NOMO-1 treated with dmso at 0.1 percent for 144 hours (cell line): ENCODE measurements at regions not wholly inside any gene's neighbourhood (a gene's known extent, or its start where the extent isn't known, plus 50 kb on each side); places are given as distances from the start of the nearest gene placed in this dataset.
"Not testable (repeated sequence)": the region's sequence is repeated elsewhere in the genome, so short reads cannot be mapped to it uniquely, and the experiment has no call there.

Experiments
- DNase-seq: peaks from one replicate; lab custom pipeline; 2025; ENCODE audit not compliant: unreplicated experiment; lab: John Stamatoyannopoulos, UW

DNA sequence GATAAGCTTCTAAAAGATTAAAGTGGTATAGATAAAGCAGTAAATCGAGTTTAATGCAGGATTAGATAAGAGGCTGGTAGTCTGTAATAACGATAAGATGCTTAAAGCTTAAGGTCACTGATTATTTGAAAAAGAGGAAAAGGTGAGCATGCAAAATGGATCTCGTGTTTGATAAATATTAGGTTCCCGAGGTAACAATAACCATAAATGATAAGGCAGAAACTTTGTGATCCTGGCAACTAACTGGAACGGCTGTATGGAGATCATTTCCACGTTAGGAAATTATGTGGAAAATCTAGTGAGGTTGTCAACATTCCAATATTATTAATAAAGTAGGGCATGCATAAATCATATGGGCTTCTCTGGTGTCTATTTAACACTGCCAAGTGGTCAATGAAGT, 255.5 kb downstream of the EFCAB11 start:
- DNase-seq, result no peak

DNA sequence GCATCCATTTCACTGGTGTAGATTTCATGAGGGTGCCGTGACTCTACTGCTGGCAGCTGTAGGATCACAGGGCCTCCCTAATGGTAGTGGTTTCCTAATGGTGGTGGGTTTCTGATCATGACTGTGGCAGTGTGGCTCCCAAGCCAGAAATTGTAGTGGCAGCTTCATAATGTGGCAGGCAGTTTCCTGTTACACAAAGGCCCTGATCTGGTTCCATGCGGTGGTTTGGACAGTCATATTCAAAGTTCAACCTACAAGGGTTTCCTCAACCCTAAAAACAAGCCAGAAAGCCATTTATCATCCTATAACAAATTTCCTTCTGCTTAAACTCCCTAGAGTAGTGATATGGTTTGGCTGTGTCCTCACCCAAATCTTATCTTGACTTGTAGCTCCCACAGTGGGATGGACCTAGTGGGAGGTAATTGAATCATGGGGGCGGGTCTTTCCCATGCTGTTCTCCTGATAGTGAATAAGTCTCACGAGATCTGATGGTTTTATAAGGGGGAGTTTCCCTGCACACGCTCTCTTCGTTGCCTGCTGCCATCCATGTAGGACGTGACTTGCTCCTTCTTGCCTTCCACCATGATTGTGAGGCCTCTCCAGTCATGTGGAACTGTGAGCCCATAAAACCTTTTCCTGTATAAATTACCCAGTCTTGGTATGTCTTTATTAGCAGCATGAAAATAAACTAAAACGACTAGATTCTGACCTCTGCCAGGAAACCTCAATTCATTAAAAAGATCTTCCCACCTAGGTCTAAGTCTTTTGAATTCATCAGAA, 257.1 kb downstream of the EFCAB11 start:
- no peak for DNase-seq

DNA sequence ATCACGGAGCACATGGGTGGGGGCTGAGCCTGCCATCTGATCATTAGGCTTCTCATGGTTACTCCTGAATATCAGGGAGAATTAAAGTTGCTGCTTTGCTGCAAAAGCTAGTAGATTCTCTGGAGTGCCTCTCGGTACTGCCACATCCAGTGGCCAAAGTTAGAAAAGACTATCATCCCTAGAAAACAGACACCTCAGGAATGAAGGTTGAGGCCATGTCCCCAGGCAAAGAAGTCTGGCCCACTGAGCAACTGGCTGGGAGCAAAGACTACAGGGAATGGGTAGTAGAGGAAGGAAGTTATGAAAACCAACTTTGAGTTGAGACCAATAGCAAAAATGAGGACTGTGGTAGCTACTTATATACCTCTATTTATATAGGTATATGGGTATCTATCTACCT, 258.7 kb downstream of the EFCAB11 start:
- DNase-seq, result no peak

DNA sequence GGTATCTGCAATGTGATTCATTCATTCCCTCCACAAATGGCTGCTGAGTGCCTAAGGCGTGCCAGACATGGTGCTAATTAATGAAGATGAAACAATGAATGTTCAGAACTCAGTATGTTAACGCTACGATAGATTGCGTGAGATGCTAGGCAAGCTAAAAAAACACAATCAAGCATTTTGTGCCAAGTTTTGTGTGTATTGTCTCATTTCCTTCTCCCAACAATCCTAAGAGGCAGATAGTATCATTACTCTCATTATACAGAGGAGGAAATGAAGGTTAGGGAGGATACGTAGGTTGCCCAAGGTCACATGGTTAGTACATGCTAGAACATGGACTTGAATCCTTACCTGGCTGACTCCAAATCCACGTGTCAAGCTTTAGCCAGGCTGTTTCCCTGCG, 264.4 kb downstream of the EFCAB11 start:
- DNase-seq, result no peak

DNA sequence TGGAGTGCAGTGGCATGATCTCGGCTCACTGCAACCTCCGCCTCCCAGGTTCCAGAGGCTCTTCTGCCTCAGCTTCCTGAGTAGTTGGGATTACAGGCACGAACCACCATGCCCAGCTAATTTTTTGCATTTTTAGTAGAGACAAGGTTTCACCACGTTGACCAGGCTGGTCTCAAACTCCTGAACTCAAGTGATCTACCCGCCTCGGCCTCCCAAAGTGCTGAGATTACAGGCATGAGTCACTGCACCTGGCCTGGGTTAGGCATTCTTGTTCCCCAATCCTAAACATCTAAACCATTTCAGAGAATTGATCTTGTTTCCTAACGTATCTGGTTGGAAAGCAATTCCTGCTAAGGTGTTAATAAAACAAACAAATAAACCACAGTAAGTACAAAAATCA, 264.8 kb downstream of the EFCAB11 start:
- DNase-seq, result not testable (repeated sequence)

DNA sequence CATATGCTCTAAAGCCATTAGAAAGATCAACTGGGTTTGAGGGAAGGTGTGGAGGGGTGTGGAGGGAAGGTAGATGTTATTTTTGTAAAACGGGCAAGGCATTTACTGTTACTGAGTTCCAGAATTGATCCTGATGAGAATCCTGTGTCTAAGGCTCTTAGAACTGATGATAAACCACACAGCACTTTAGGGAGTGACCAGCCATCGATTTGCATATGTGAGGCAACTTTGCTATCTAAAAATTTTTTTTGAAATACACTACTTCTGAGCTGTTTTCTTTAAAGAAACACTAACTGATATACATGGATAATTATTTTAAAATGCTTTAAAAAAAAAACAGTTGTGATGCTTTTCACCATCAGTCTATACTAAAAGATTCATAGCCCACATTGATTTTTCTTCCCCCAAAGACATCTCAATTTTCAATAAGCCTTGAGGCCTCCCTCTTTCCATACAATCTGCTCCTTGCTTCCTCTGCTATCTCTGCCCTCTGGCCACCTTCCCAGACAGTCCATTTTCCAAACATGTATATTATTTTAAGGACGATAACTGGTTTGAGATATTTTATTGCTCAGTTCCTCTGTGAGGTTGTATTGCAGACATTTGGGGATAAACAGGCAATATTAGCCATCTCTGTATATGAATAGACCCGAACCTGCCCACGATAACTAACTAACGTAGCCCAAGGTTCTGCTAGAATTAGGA, 265.9 kb downstream of the EFCAB11 start:
- no peak for DNase-seq

DNA sequence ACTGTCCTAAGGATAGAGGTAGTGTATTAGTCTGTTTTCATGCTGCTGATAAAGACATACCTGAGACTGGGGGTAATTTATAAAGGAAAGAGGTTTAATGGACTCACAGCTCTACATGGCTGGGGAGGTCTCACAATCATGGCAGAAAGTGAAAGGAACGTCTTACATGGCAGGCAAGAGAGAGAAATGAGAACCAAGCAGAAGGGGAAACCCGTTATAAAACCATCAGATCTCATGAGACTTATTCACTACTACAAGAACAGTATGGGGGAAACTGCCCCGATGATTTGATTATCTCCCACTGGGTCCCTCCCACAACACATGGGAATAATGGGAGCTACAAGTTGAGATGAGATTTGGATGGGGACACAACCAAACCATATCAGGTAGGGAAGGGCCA, 267.4 kb downstream of the EFCAB11 start:
- DNase-seq, result not testable (repeated sequence)

DNA sequence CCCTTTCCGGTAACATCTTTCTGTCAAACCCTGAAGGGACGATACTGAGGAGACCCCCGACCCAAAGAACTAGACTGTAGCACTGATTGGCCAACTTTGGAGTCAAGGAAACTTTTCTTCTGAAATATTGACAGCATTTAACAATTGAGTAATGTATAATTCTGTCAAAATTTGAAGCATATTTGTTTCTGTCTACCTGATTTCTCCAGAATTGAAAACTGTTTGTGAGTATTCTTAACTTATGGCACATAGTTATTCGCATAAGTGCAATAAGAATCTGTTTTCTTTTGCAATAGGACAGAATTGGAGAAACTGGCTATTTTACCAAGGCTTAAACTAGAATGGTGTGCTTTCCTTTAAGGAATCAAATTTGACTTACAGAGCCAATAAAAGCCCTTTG, 267.1 kb upstream of the FOXN3 start:
- no peak for DNase-seq

DNA sequence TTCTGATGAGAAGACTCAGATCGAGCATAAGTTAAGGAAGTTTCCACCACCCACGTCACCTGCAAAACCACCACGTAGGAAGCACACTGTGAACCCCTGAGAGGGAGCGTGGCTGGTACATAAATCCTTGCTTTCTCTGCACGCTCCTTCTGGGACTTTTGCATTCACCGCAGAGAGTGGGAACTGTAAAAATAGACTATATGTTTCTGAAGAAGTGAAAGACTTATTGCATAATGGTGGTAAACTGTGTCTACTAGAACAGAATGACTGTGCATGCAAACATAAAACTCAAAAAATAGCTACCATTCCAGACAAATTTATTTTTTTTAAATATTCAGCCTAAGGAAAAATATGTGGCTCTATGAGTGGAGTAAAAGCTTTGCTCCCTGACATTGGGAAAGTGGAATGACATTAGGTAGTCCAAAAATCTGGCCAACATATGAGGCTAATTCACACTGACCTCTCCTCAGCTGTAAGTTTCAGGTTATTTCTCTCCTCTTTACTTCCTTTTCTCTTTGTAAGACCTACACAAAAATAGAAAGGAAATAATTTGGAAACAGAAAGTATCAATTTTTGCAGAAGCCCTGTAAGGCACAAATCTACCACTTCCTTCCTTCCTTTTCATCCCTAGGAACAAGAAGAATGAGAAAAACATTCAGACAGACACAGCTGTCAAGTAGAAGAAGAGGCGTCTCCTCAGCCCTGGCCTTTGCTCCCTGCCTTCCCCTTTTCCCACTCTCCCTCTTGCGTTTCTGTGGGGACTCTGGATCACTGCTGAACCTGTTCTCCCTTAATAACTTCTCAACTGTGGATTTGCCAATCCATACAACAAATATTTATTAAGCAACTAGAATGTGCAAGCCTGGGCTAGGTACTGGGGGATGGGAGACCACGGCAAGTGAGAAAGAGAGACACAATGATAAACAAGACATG, 264.3 kb upstream of the FOXN3 start:
- DNase-seq, result peak; percentile 60

DNA sequence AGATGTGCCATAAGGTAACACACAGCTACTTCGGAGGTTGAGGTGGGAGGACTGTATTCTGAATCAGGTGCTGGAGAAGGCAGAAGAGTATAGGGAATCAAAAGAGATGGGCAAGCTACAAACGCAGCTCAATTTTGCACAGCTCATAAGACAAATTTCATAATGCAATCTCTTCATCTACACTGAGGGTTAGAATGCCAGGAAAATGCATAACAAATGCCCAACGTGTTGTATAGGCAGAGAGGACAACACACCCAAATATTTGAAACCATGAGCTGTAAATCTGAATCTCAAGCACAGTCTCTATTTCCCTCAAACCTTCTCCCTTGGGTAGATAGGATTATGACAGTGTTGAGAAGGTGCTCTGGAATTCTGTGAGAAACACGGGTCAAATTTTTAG, 263.1 kb upstream of the FOXN3 start:
- no peak for DNase-seq

DNA sequence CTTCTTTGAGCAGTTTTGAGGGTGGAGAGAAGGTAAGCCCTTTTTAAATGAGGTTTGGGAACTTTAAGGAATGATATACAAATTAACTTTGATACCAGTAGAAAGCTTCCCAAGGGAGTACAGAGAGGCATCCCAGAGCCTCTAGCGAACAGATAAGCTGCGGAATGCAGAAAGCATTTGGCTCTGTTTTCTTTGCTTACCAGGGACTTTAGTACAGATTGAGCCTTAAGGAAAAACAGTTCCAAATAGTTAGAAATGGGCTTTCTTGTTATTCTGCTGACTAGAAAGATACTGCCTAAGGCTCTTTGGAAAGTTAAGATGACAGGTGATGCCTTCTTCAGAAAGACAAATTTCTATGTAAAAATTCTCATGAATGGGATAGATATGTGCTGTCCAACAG, 261.7 kb upstream of the FOXN3 start:
- no peak for DNase-seq

DNA sequence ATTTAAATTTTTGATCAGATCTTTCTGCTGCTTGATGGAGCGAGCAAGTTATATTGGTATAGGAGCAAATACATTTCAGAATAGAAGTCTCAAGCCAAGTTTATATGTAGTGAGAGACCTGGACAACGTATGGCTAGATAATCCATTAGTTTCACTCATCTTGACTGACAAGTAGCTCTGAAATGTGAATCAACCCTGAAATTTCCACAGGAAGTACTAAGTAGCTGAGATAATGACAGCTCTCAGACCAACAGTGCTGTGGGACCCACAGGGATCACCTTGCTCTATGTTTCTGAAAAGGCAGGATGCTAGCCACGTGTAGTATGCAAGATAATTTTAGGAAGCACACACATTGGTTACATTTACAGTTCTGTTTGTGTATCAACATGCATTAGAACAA, 258.6 kb upstream of the FOXN3 start:
- no peak for DNase-seq

DNA sequence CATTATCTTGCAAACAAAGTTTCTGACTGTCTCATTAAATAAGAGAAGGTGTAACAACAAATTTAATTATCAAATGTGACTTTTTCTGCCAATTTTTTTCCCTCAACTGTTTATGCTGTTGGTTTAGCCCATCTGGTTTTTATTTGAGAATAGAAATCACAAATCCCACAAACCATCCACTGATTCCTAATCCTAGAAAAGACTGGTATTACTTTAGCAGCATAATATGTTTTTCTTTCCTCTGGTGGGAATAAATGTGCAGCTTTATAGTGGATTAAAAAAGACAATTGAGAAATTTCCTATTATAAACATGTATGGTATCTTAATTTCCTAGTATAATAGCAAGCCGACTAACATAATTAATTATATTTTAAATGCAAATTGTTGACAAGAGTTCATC, 257.9 kb upstream of the FOXN3 start:
- no peak for DNase-seq

DNA sequence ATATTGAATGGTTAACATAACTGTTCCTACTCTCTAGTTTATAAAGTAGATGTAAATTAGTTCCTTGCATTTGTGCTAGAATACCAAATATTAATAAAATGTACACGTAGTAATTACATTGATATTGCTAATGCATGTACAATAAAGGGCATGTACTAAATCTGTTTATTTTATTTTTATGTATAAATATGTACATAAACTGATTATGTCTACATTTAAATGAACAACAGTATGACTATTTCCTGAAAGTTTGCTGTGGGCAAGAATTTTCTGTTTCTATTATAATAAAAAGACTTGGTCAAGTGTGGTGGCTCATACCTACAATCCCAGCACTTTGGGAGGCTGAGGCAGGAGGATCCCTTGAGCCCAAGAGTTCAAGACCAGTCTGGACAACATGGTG, 257.2 kb upstream of the FOXN3 start:
- no peak for DNase-seq

DNA sequence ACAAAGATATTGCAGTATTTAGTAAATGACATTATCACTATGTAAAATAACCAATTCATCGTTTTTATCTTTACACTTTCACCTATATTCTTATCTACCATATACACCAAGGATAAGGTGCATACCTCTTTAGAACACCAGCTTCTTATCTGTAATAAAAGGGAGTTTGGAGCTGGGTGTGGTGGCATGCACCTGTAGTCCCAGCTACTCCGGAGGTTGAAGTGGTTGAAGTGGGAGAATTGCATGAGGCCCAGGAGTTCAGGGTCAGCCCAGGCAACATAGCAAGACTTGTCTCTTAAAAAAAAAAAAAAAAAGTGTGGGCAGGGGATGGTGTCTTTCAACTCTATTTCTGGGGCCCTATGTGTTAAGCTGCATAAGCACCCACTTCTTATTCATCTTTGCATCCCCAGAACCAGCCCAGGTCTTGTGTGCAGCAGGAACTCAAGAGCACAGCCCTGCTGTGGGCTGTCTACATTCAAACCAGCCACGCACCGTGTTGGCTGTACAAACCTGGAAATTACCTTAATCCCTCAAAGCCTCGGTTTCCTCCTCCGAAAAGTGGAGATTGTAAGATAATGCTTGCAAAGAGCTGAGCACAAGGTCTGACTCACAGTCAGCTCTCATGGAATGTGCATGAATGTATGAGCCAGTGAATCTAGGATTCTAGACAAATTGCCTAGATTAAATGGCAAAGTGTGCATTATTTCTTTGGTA, 256.6 kb upstream of the FOXN3 start:
- no peak for DNase-seq

DNA sequence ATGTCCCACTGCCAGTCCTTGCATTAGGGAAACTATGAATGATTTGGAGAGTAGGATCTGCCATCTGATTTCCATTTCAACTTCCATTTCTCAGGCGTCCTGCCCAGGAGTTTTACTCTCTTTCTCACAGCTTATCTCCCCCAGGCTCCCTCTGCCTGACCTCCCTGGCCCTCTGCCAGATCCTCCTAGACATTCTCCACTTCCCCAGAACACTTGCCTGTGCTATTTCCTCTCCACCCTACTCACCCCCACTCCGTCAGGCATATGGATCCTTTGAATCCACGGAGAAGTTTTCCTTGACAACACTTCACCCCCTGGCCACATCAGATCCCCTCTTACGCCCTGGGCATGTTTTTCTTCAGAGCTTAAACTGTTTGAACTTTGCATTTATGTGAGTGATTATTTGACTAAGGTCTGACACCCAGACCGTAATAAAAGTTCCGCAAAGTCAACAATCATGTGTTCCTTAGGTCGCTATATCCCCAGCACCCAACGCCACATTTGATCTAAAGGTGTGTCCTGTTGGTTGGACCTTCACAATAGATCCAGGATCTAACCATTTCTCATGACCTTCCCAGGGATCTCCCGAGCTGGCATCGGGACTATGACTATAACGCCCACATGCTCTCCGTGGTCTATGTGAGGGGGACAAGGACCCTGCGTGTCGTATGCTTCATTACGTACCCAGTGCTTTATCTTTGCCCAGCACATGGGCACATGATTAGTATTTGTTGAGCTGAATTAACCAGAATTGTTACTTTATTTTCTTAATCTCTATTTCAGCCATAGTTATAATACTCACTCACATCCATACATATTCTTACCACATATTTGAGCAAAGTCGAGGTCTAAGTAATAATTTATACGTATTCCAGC, 255.8 kb upstream of the FOXN3 start:
- DNase-seq, result no peak

DNA sequence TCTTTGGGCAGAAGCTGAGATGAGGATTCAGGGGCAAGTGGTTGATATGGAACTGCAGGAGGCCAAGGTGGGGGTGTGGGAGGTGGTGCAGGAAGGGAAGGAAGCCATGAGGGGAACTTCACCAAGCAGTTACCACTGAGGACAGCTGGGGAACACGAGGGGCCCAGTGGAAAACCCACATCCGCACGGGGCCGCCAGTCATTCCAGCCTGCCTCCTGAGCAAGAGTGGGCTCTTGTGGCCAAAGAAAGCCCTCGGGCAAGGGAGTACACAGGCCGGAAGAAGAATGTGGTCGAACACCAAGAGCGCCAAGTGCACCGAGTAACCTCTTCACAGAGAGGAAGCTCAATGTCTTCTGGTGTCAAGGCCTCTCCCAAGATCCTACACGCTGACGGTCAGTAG, 252.2 kb upstream of the FOXN3 start:
- peak; percentile 68 for DNase-seq

DNA sequence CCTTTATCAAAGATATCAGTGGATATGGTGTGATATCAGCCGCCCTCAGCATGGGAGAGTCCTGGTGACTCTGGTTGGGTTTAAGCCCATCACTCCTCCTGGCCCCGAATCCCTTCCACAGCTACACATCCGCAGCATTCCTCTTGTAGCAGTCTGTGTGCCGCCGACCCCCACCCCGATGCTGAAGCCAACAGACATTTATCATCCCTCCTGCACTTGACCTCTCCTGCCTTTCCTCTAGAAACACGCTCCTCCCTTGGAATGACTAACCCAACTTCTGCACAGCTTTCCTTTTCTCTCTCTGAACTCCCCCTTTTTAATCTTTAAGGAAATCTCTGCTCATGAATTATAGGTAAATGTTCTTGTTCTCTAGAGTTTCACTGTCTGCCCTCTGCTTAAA, 250.9 kb upstream of the FOXN3 start:
- no peak for DNase-seq

DNA sequence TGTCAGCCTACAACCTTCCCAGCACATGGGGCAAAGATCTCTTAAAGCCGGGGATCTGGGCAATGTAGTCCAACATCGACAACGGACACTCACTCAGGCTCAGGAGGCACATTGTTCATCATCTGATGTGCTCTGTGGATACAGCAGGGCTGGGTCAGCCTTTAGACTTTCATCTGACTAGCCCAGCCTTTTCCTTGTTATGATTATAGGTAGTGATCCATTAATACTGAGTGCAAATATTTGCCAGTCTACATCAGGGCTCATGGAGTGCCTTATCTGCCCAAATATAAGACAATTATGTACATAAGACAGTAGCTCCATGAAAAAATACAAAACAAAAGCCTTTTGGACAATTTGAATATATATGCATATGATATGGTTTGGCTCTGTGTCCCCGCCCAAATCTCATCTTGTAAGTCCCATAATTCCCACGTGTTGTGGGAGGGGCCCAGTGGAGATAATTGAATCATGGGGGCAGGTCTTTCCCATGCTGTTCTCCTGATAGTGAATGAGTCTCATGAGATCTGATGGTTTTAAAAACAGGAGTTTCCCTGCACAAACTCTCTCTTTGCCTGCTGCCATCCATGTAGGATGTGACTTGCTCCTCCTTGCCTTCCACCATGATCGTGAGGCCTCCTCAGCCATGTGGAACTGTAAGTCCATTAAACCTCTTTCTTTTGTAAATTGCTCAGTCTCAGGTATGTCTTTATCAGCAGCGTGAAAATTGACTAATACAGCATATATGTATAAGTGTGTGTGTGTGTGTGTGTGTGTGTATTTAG, 248.5 kb upstream of the FOXN3 start:
- DNase-seq, result not testable (repeated sequence)
